ENCODE measurements at regions not wholly inside any gene's neighbourhood (a gene's known extent, or its start where the extent isn't known, plus 50 kb on each side); places are given as distances from the start of the nearest gene placed in this dataset.

GRCh38 chr16:80298676-80299075 lies 242.1 kb upstream of the DYNLRB2 start:
- DNase-seq: no peak

GRCh38 chr16:80296034-80296433 lies 244.8 kb upstream of the DYNLRB2 start:
- no peak for DNase-seq

DNA sequence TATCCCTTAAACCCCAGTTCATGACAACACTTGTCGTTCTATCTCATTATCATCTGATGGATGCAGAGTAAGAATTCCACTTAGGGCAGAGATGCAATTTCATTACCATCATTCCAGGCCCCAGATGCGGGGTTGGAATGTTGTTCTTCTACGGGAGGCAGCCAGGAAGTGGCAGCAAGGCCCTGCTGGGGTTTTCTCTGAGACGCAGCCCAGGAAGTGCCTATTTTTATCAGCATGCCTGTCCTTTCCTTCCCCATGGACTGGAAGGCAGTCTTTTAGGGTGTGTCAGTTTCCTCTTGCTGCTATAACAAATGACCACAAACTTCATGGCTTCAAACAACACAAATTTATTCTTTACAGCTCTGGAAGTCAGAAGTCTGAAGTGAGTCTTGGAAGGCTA lies 246.6 kb upstream of the DYNLRB2 start:
- DNase-seq: no peak

GRCh38 chr16:80288616-80289015 lies 252.2 kb upstream of the DYNLRB2 start:
- no peak for DNase-seq

- DNase-seq: no peak
These were observed 253.1 kb upstream of the DYNLRB2 start for GRCh38 chr16:80287674-80288073.

- no peak for DNase-seq
These were observed 255.7 kb upstream of the DYNLRB2 start for GRCh38 chr16:80285104-80285503.

DNA sequence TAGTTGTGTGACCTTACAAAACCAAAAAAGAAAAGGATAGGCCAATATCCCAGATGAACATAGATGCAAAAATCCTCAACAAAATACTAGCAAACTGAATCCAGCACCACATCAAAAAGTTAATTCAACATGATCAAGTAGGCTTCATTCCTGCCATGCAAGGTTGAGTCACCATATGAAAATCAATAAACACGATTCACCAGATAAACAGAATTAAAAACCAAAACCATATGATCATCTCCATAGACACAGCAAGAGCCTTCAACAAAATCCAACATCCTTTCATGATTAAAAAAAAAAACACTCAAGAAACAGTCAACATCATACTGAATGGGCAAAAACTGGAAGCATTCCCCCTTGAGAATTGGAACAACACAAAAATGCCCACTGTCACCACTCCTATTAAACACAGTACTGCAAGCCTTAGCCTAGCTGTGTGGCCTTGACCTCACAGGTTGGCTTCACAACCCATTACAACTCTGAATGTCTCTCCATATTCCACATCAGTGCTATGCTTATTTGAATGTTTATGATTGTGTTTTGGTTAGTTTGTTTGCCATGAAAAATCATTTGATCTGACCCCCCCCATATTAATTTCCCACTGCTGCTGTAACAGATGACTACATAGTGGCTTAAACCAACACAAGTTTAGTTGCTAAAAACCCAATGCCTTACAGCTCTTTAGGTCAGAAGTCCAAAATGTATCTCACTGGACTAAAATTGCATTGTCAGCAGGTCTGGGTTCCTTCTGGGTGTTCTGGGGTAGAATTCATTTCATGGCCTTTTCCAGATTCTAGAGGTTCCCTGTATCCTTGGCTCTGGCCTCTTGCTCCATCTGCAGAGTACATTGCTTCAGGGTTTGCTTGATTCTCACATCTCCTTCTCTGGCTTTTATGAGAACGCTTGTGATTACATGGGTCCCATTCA lies 257.1 kb upstream of the DYNLRB2 start:
- no peak for DNase-seq

DNA sequence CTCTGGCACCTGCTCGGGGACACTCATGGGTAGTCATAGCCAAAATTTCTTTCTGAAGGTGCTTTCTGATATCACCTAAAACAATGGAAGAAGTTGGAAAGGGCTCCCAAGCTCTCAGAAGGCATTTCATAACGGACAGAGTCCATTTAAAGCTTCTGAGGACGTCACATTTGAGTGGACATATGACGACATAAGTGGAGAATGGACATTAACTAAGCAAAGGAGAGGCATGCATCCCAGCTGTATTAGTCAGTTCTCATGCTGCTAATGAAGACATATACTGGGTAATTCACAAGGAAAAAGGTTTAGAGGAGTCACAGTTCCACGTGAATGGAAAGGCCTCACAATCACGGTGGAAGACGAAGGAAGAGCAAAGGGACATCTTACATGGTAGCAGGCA lies 260.2 kb upstream of the DYNLRB2 start:
- DNase-seq: no peak

DNA sequence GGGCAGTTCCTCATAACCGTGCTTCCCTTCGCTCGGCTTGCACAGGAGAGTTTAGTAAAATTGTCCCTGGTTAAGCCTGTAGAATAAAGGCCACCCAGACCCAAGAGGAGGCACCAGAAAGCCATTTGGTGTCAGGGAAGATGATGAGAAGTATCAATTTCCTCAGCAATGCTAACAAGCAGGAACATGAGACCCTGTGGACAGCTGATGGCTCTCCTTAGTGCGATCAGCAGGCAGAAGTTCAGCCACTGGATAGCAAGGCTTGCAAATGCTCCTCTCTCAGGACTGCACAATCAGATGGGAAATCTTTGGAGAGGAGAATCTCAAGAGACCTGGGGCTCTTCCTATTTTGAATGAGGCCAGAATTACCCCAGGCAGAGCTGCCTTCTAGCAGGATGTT lies 261.1 kb upstream of the DYNLRB2 start:
- no peak for DNase-seq

- no peak for DNase-seq
These were observed 263.6 kb upstream of the DYNLRB2 start for GRCh38 chr16:80277182-80277581.

DNA sequence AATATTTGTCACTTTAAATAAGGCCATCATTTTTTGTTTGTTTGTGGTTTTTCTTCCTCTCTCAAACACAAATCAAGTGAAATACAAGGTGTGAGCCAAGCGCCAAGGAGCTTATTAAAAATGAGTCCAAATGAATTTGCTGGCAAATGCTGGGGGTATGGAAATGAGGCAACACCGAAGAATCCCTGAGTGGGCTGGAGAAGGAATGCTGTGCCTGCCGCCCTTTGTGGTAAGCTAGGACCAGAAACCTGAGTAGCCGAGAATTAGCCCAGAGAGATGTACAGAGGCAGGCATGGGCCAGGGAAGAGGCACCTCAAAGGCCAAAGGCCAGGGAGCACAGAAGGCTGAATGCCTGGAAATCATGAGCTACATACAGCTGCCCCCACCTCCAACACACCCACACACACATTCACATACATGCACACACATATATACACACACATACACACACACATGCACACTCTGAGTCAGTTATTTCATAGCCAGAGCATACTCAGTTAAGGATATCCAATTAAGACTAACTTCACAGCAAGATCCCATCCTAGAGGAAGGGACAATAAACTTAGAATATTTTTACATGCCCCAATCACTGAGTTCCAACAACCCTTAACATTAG lies 266.1 kb upstream of the DYNLRB2 start:
- DNase-seq: no peak

DNA sequence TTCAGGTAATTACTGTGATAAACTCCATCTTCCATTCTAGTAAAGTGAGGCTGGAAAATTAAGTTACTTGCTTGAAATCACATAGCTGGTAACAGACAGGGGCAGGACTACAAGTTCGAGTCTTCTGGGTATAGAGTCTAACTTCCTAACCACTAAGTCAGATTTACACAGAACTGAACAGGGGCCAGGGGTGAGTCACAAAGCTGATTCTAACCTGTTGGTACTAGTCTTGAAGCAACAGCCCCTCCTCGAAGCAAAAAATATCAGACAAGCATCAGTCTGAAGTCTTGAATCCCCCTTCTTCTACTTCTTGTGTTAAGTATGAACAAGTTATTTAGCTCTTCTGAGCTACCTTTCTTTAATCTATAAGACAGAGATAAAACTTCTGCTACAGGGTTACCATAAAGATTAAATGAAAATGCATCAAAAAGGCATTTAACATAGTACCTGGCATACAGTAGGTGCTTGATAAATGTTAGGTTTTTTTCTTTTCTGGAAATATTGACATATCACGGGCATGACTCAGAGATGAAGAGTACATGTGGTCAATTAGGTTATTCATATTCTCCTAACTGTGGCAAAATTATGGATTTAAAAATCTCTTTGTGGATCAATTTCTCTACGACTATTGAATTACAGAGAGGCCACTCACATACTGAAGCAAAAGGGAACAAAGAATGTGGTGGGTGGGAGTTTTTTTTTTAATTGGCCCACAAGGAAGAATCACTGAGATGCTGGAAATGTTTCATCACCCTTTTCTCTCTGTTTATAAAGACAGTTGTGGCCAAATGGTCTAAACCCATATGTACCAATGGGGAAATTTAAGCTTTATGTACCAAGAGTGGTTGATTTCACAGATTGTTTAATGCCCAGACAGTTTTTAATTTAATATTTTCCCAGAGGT lies 266.9 kb upstream of the DYNLRB2 start:
- no peak for DNase-seq

GRCh38 chr16:80265624-80266306 lies 275.0 kb upstream of the DYNLRB2 start:
- no peak for DNase-seq

- DNase-seq: peak; percentile 0
These were observed 276.7 kb upstream of the DYNLRB2 start for GRCh38 chr16:80263848-80264694.

GRCh38 chr16:80263181-80263823 lies 277.5 kb upstream of the DYNLRB2 start:
- DNase-seq: no peak

DNA sequence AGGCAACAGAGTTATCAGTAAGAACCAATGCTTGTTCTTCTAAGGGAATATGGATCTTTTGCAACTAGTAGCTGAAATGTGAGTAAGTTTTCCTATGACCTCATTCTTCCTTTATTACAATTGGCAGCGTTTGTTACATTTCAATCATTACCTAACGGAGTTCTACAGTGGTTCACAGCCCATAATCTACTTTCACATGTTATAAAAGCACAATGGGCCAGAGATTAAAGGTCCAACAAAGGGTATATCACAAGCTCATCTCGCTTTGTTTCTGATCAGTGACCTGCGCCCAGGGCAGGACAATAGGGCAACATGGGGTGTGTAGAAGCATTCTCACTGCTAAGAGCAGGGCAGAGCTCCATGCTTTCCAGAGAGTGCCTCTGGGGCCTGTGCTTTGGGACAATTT lies 279.9 kb upstream of the DYNLRB2 start:
- DNase-seq: no peak

- DNase-seq: no peak
These were observed 281.4 kb upstream of the DYNLRB2 start for GRCh38 chr16:80259290-80259805.

- no peak for DNase-seq
These were observed 282.4 kb upstream of the DYNLRB2 start for GRCh38 chr16:80258407-80258806.

- DNase-seq: no peak
These were observed 285.8 kb upstream of the DYNLRB2 start for GRCh38 chr16:80254970-80255369.

DNA sequence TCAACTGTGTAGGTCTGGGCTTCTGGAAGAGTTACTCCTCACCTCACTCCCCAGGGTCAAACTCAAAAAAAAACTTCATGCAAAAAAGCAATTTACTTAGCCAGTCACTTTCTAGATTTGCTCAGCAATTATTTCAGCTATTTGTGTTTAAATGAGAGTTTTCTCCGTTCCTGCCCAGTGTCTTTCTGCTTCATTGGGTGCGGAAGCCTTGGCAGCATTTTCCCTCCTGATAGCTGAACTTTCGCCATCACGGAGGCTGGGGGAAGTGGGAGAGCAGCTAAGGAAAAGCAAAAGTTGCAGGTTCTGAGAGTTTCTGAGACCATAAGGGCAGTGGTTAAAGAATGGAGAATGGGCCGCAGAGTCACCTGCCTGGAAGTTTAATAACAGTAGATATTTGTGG lies 287.1 kb upstream of the DYNLRB2 start:
- no peak for DNase-seq

DNA sequence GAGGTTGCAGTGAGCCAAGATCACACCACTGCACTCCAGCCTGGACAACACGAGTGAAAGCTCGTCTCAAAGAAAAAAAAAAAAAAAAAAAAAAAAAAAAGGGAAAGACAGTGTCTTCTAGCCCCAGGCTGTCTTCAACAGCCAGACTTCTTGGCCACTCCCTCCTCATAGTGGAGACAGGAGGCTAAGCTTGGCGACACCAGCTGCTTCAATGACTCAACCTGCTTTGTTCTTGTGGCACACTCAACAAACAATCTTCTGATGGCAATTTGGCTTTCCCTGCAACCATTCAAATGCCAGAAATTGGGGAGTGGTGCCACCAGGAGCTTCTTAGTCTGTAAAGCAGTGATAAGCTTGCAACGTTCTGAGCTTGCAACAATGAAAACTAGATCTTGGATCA lies 290.4 kb upstream of the DYNLRB2 start:
- no peak for DNase-seq
